B cell (primary cell): ENCODE measurements at regions not wholly inside any gene's neighbourhood (a gene's known extent, or its start where the extent isn't known, plus 50 kb on each side); places are given as distances from the start of the nearest gene placed in this dataset.

ENCODE experiments used
- ATAC-seq: fragments of 200-7000 bp; cut with Tn5 transposase; one replicate; pipeline ENCODE4 v1.10.0; 2021; ENCODE audit warnings: low read depth, mild to moderate bottlenecking, moderate number of reproducible peaks, moderate library complexity
- CTCF ChIA-PET: fragments of 350-600 bp; sonication (Branson Sonifier 250); formaldehyde crosslinking; loops from one replicate; lab custom pipeline; 2021; ENCODE audit warnings: antibody characterized with exemption, inconsistent platforms; lab: Charles Lee
- POLR2A ChIA-PET: fragments of 350-600 bp; sonication (Branson Sonifier 250); formaldehyde crosslinking; loops from one replicate; lab custom pipeline; 2021; ENCODE audit warnings: antibody characterized with exemption; lab: Charles Lee
- DNase-seq: peaks from one replicate; pipeline ENCODE4 v3.0.0; 2013
- H2AFZ ChIP-seq: 2 replicates; pipeline ENCODE4 v1.6.1; 2012; ENCODE audit warnings: mild to moderate bottlenecking, low read depth, low read length; ENCODE audit not compliant: insufficient read depth, poor library complexity, severe bottlenecking
- H3K27ac ChIP-seq, 2 donors: 1 replicate in 1 of 2; 2 replicates in 1 of 2; pipeline ENCODE4 v1.5.1; 2012 to 2013; ENCODE audit warnings: low read length in 2 of 2, mild to moderate bottlenecking in 2 of 2, moderate library complexity in 1 of 2
- H3K27me3 ChIP-seq, 4 experiments: fragments of 200-600 bp in 1 of 4; sonication (generic) in 1 of 4; replicated peaks in 1 of 4; 1 replicate in 2 of 4; 2 replicates in 2 of 4; pipeline versions ENCODE4 v1.6.1 to v1.7.0; 2013 to 2016; ENCODE audit warnings: low read length in 3 of 4, mild to moderate bottlenecking in 2 of 4, mixed read lengths in 1 of 4, moderate library complexity in 1 of 4; ENCODE audit not compliant: insufficient read depth in 4 of 4, control insufficient read depth in 3 of 4; ENCODE audit errors: control extremely low read depth in 1 of 4
- H3K36me3 ChIP-seq, 2 experiments: replicated peaks in 1 of 2; 1 replicate in 1 of 2; 2 replicates in 1 of 2; pipeline versions ENCODE4 v1.6.1 to v1.7.1; 2013; ENCODE audit warnings: low read length in 1 of 2; ENCODE audit not compliant: insufficient read depth in 2 of 2, control insufficient read depth in 1 of 2; ENCODE audit errors: control extremely low read depth in 1 of 2, extremely low read depth in 1 of 2
- H3K4me1 ChIP-seq, 2 donors: fragments of 200-600 bp in 1 of 2; sonication (generic) in 1 of 2; 1 replicate in 1 of 2; 2 replicates in 1 of 2; pipeline versions ENCODE4 v1.5.1 to v1.6.1; 2013 to 2017; ENCODE audit warnings: low read length in 2 of 2; ENCODE audit not compliant: control insufficient read depth in 2 of 2, insufficient read depth in 2 of 2
- H3K4me2 ChIP-seq: replicated peaks from 2 replicates; pipeline ENCODE3; 2012; ENCODE audit warnings: mild to moderate bottlenecking, low read depth, low read length; ENCODE audit not compliant: poor library complexity, severe bottlenecking
- H3K4me3 ChIP-seq, 5 experiments: fragments of 200-600 bp in 1 of 5; sonication (generic) in 1 of 5; 1 replicate in 3 of 5; 2 replicates in 2 of 5; pipeline versions ENCODE4 v1.5.1 to v1.7.0; 2011 to 2016; ENCODE audit warnings: low read length in 4 of 5, mild to moderate bottlenecking in 4 of 5, low read depth in 2 of 5, control low read depth in 1 of 5, moderate library complexity in 1 of 5; ENCODE audit not compliant: insufficient read depth in 1 of 5; ENCODE audit errors: control extremely low read depth in 1 of 5, extremely low read depth in 1 of 5
- H3K79me2 ChIP-seq: fragments of 200-600 bp; sonication (generic); one replicate; pipeline ENCODE4 v1.6.0; 2016; ENCODE audit warnings: low read length; ENCODE audit not compliant: control insufficient read depth, insufficient read depth
- H3K9ac ChIP-seq: fragments of 200-600 bp; sonication (generic); 2 replicates; pipeline ENCODE4 v1.6.1; 2017; ENCODE audit warnings: mild to moderate bottlenecking, low read length, moderate library complexity
- H3K9me3 ChIP-seq, 3 donors: one replicate each; pipeline versions ENCODE4 v1.6.1 to v1.7.1; 2013; ENCODE audit warnings: low read length in 2 of 3; ENCODE audit not compliant: control insufficient read depth in 2 of 3, insufficient read depth in 1 of 3; ENCODE audit errors: control extremely low read depth in 1 of 3
- H4K20me1 ChIP-seq: 2 replicates; pipeline ENCODE4 v1.6.0; 2012; ENCODE audit warnings: mild to moderate bottlenecking, low read length; ENCODE audit not compliant: insufficient read depth, control insufficient read depth, poor library complexity, severe bottlenecking
- H3K27ac Mint-ChIP-seq: one replicate; pipeline ENCODE4 v1.8.0; 2021; ENCODE audit warnings: mixed read lengths
- H3K27me3 Mint-ChIP-seq: one replicate; pipeline ENCODE4 v1.8.0; 2021; ENCODE audit warnings: mixed read lengths
- H3K4me1 Mint-ChIP-seq: one replicate; pipeline ENCODE4 v1.8.0; 2021; ENCODE audit warnings: mixed read lengths
- H3K4me3 Mint-ChIP-seq: one replicate; pipeline ENCODE4 v1.8.0; 2021; ENCODE audit warnings: mixed read lengths
- H3K9me3 Mint-ChIP-seq: one replicate; pipeline ENCODE4 v1.8.0; 2022; ENCODE audit warnings: mixed read lengths; ENCODE audit not compliant: insufficient read depth
- EZH2 ChIP-seq: IDR thresholded peaks from 2 replicates; pipeline ENCODE4 v1.6.1; 2012; ENCODE audit warnings: borderline replicate concordance, low read depth, mild to moderate bottlenecking, moderate library complexity, low read length; ENCODE audit not compliant: insufficient read depth, poor library complexity, severe bottlenecking
- WGBS: methylation state at CpG from one replicate; pipeline ENCODE4 v1.1.5; 2013; ENCODE audit warnings: missing lambda C conversion rate; ENCODE audit not compliant: insufficient coverage; 5-methylcytosine and 5-hydroxymethylcytosine counted together
- intact Hi-C: fragments of 100-400 bp; cut with micrococcal nuclease; formaldehyde crosslinking; loops from one replicate; pipeline ENCODE4 v1.10.0; 2022
- TF ChIP-seq, protein P1 (sequence below): fragments of 200-600 bp; IDR thresholded peaks from one replicate; pipeline ENCODE4 v1.8.0; 2022; ENCODE audit warnings: antibody characterized with exemption, mild to moderate bottlenecking

GRCh38 chr7:27434756-27435400 is 192.3 kb downstream of the EVX1 start:
- no peak overlapping the region for H2AFZ ChIP-seq
- H3K4me3 ChIP-seq: no peak overlapping the region
- ChIA-PET POLR2A (no interaction called here), CTCF (no interaction called here)
- Mint-ChIP-seq H3K27me3 (peaks cover 30% of the 10 kb centered on the region), H3K27ac (no peak overlapping the region), H3K9me3 (no peaks in the 10 kb centered on the region), H3K4me3 (no peak overlapping the region), H3K4me1 (peaks cover 7% of the 10 kb centered on the region)
- TF ChIP-seq, protein P1, sequence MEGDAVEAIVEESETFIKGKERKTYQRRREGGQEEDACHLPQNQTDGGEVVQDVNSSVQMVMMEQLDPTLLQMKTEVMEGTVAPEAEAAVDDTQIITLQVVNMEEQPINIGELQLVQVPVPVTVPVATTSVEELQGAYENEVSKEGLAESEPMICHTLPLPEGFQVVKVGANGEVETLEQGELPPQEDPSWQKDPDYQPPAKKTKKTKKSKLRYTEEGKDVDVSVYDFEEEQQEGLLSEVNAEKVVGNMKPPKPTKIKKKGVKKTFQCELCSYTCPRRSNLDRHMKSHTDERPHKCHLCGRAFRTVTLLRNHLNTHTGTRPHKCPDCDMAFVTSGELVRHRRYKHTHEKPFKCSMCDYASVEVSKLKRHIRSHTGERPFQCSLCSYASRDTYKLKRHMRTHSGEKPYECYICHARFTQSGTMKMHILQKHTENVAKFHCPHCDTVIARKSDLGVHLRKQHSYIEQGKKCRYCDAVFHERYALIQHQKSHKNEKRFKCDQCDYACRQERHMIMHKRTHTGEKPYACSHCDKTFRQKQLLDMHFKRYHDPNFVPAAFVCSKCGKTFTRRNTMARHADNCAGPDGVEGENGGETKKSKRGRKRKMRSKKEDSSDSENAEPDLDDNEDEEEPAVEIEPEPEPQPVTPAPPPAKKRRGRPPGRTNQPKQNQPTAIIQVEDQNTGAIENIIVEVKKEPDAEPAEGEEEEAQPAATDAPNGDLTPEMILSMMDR: no peak
- TF ChIP-seq EZH2: no peak
- peaks cover 0 to 4% of the 10 kb centered on the region in 2 donors for H3K4me1 ChIP-seq
- no peaks in the 10 kb centered on the region for H3K36me3 ChIP-seq
- no peak overlapping the region for H3K4me2 ChIP-seq
- no peaks in the 10 kb centered on the region for H3K9me3 ChIP-seq
- no peaks in the 10 kb centered on the region for H4K20me1 ChIP-seq
- intact Hi-C loops: no loop called here
- no peaks in the 10 kb centered on the region for H3K79me2 ChIP-seq
- WGBS: 86% methylated on average over 4 of the region's 5 CpGs
- no peak for ATAC-seq
- no peak for DNase-seq
- H3K27me3 ChIP-seq: no peaks in the 10 kb centered on the region
- no peak overlapping the region for H3K9ac ChIP-seq
- H3K27ac ChIP-seq: no peak overlapping the region

DNA sequence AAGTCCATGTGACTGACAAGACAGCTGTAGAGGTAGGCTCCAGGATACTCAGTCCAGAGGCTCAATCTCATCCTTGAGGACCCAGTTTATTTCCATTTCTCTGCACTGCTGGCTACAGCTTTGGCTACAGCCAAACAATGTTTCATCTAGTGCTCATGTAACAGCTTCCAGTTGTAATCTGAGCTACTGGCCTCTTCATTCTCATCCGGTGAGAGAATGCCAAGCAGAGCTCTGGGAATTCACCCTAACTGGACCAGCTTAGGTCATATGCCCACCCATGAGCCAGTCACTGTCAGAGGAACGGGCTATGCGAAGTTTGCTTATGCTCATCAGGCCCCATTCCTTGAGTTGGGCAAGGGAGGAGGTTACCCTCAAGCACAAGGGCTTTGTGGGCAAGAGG is 192.9 kb downstream of the EVX1 start:
- Histone ChIP-seq H4K20me1 (no peaks in the 10 kb centered on the region), H2AFZ (no peak overlapping the region), H3K4me1 (no peaks in the 10 kb centered on the region), H3K27ac (no peak overlapping the region), H3K4me3 (no peak overlapping the region), H3K4me2 (no peak overlapping the region), H3K9me3 (no peaks in the 10 kb centered on the region), H3K9ac (no peak overlapping the region), H3K27me3 (no peaks in the 10 kb centered on the region), H3K36me3 (no peaks in the 10 kb centered on the region), H3K79me2 (no peaks in the 10 kb centered on the region)
- Mint-ChIP-seq H3K27ac (no peak overlapping the region), H3K4me1 (peaks cover 3% of the 10 kb centered on the region), H3K4me3 (no peak overlapping the region), H3K27me3 (peaks cover 30% of the 10 kb centered on the region), H3K9me3 (no peaks in the 10 kb centered on the region)
- CTCF ChIA-PET: no interaction called here
- intact Hi-C loops: no loop called here
- no peak for ATAC-seq
- 62% methylated on average over 3 of the region's 3 CpGs for WGBS
- TF ChIP-seq EZH2: no peak
- TF ChIP-seq, protein P1: no peak
- POLR2A ChIA-PET: no interaction called here
- no peak for DNase-seq
